ENCODE measurements at regions not wholly inside any gene's neighbourhood (a gene's known extent, or its start where the extent isn't known, plus 50 kb on each side); places are given as distances from the start of the nearest gene placed in this dataset.

DNA sequence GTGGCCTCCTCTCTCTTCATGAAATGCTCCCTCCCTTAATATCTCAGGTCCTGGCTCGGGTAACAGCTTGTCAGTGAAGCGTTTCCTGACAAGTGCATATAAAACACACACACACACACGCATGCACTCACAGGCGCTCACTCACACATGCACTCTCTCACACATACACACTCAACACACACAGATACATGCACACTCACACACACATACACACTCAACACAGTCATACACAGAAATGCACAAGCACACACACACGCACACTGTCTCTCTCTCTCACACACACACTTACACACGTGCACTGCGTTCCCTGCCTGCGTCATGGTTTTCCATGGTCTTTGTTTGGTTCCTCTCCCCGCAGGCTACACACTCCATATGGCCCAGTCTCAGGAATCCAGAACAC, 344.1 kb downstream of the UQCRFS1 start:
- no peak for TF ChIP-seq POLR2A (IDR thresholded peaks at IDR 0.05)
- TF ChIP-seq, protein P1, sequence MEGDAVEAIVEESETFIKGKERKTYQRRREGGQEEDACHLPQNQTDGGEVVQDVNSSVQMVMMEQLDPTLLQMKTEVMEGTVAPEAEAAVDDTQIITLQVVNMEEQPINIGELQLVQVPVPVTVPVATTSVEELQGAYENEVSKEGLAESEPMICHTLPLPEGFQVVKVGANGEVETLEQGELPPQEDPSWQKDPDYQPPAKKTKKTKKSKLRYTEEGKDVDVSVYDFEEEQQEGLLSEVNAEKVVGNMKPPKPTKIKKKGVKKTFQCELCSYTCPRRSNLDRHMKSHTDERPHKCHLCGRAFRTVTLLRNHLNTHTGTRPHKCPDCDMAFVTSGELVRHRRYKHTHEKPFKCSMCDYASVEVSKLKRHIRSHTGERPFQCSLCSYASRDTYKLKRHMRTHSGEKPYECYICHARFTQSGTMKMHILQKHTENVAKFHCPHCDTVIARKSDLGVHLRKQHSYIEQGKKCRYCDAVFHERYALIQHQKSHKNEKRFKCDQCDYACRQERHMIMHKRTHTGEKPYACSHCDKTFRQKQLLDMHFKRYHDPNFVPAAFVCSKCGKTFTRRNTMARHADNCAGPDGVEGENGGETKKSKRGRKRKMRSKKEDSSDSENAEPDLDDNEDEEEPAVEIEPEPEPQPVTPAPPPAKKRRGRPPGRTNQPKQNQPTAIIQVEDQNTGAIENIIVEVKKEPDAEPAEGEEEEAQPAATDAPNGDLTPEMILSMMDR (IDR thresholded peaks at IDR 0.05 in 4 of 5, conservative IDR thresholded peaks at IDR 0.05 in 1 of 5) = no peak

Data from gastrocnemius medialis (tissue), 4 donors.